Erythroblast (primary cell): ENCODE measurements at regions not wholly inside any gene's neighbourhood (a gene's known extent, or its start where the extent isn't known, plus 50 kb on each side); places are given as distances from the start of the nearest gene placed in this dataset.

Experiments used
- GATA1 ChIP-seq: IDR thresholded peaks from 2 replicates; pipeline ENCODE4 v1.6.1; 2011; ENCODE audit warnings: low read depth, mild to moderate bottlenecking, control low read depth, low read length, moderate library complexity
- POLR2A ChIP-seq: IDR thresholded peaks from 2 replicates; pipeline ENCODE4 v1.6.1; 2011; ENCODE audit warnings: mild to moderate bottlenecking, low read length

DNA sequence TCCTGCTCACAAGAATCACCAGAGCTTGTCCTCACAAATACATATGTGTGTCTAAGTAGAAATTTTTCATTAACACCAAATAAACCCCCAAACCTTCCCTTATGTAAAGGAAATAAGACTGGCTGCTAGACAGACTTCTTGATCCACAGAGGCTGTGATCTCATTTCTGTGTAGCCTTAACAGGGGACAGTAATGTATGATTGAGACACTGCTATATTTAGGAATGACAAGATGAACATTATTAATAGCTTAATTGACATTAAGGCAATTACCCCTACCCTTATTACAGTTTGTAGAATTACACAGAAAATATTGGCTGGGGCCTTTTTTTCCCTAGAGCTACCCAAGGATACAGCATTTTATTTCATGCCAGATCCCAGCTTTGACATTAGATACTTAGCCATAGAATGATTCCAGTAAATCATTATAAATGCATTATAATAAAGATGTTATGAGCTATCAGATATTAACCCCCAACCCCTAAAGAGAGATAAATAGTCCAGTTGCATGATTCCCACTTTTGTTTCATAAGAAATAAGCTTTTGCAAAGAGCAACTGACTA lies 392.1 kb upstream of the HNRNPA3 start:
- no peak for TF ChIP-seq POLR2A
- no peak for TF ChIP-seq GATA1
